Testis (tissue), 2 donors: ENCODE measurements at regions not wholly inside any gene's neighbourhood (a gene's known extent, or its start where the extent isn't known, plus 50 kb on each side); places are given as distances from the start of the nearest gene placed in this dataset.
"Not testable (repeated sequence)": the region's sequence is repeated elsewhere in the genome, so short reads cannot be mapped to it uniquely, and the experiment has no call there.

ENCODE experiments used
- DNase-seq: peaks from one replicate; pipeline ENCODE4 v3.0.0-alpha.2; 2019
- H3K27ac ChIP-seq, 2 donors: fragments of 200-600 bp; sonication (generic); one replicate each; pipeline ENCODE4 v1.5.1; 2019
- H3K27me3 ChIP-seq: fragments of 200-600 bp; sonication (generic); one replicate; pipeline ENCODE4 v1.5.1; 2019
- H3K36me3 ChIP-seq: fragments of 200-600 bp; sonication (generic); one replicate; pipeline ENCODE4 v1.5.1; 2017; ENCODE audit warnings: low read depth; ENCODE audit errors: missing control alignments
- H3K4me1 ChIP-seq: fragments of 200-600 bp; sonication (generic); one replicate; pipeline ENCODE4 v1.5.1; 2019
- H3K4me3 ChIP-seq, 2 donors: fragments of 200-600 bp; sonication (generic); one replicate each; pipeline ENCODE4 v1.5.1; 2017 to 2019
- H3K9me3 ChIP-seq: fragments of 200-600 bp; sonication (generic); one replicate; pipeline ENCODE4 v1.5.1; 2017
- POLR2A ChIP-seq: fragments of 450-650 bp; IDR thresholded peaks from one replicate; pipeline ENCODE4 v1.6.1; 2017; ENCODE audit warnings: antibody characterized with exemption, mild to moderate bottlenecking, moderate library complexity
- WGBS, 2 donors: methylation state at CpG; one replicate each; pipeline ENCODE4 v1.1.5; 2018; 5-methylcytosine and 5-hydroxymethylcytosine counted together
- intact Hi-C: fragments of 100-400 bp; cut with DNase I; formaldehyde crosslinking; loops from one replicate; pipeline ENCODE4 v1.15.1; 2023; ENCODE audit warnings: low total_unique reads
- TF ChIP-seq, protein P1 (sequence below), 3 experiments: fragments of 450-650 bp in 2 of 3; fragments of 200-600 bp in 1 of 3; sonication (generic) in 1 of 3; IDR thresholded peaks; one replicate each; pipeline ENCODE4 v1.5.1; 2016 to 2019; ENCODE audit warnings: antibody characterized with exemption in 3 of 3, mild to moderate bottlenecking in 2 of 3, moderate library complexity in 1 of 3

DNA sequence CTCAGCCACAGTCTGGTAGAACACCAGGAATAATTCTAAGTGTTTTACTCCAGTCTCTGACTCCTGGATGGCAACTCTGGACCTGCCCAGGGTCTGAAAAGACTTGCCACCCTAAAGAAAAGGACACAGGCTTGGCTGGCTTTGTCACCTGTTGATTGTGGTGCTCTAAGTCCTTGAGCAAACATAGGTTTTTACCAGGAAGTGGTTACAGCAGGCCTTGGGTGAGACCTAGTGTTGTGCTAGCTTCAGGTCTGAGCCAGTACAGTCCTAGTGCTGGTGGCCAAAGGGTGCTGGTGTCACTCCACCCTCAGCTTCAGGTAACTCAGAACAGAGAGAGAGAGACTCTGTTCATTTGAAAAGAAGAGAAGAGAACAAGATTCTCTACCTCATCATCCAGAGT is 1239.4 kb upstream of the CRIM1 start:
- H3K4me1 ChIP-seq, result no peaks in the 10 kb centered on the region
- no peak for TF ChIP-seq POLR2A
- TF ChIP-seq, protein P1, sequence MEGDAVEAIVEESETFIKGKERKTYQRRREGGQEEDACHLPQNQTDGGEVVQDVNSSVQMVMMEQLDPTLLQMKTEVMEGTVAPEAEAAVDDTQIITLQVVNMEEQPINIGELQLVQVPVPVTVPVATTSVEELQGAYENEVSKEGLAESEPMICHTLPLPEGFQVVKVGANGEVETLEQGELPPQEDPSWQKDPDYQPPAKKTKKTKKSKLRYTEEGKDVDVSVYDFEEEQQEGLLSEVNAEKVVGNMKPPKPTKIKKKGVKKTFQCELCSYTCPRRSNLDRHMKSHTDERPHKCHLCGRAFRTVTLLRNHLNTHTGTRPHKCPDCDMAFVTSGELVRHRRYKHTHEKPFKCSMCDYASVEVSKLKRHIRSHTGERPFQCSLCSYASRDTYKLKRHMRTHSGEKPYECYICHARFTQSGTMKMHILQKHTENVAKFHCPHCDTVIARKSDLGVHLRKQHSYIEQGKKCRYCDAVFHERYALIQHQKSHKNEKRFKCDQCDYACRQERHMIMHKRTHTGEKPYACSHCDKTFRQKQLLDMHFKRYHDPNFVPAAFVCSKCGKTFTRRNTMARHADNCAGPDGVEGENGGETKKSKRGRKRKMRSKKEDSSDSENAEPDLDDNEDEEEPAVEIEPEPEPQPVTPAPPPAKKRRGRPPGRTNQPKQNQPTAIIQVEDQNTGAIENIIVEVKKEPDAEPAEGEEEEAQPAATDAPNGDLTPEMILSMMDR (IDR thresholded peaks at IDR 0.05), result no peak
- no peaks in the 10 kb centered on the region for H3K27me3 ChIP-seq
- H3K36me3 ChIP-seq, result no peaks in the 10 kb centered on the region
- H3K27ac ChIP-seq, result no peak overlapping the region
- DNase-seq, result no peak
- no peaks in the 10 kb centered on the region for H3K9me3 ChIP-seq
- H3K4me3 ChIP-seq, result no peak overlapping the region
- intact Hi-C loops, result no loop called here

DNA sequence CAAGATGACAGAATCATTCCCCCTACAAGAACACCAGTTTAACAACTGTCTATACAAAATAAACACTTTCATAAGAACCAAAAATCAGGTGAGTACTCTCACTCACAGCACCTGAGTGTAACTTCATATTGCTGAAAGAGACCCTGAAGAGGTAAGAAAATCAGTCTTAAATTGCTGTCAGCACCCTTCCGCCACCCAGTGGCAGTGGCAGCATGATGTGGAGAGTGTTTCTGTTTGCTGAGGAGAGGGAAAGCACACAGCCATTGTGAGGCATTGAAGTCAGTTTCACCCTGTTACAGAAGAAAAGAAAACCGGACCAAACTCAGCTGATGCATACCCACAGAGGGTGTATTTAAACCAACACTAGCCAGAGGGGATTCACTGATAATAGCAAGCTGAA is 1240.8 kb upstream of the CRIM1 start:
- no peak for DNase-seq
- no peaks in the 10 kb centered on the region for H3K4me1 ChIP-seq
- no peaks in the 10 kb centered on the region for H3K27me3 ChIP-seq
- TF ChIP-seq, protein P1 (IDR thresholded peaks at IDR 0.05), result no peak
- TF ChIP-seq POLR2A, result no peak
- no peak overlapping the region for H3K4me3 ChIP-seq
- intact Hi-C loops, result no loop called here
- no peaks in the 10 kb centered on the region for H3K36me3 ChIP-seq
- WGBS, 2 donors, result 78 to 91% methylated on average over 2 of the region's 2 CpGs
- no peaks in the 10 kb centered on the region for H3K9me3 ChIP-seq
- H3K27ac ChIP-seq, result no peak overlapping the region

DNA sequence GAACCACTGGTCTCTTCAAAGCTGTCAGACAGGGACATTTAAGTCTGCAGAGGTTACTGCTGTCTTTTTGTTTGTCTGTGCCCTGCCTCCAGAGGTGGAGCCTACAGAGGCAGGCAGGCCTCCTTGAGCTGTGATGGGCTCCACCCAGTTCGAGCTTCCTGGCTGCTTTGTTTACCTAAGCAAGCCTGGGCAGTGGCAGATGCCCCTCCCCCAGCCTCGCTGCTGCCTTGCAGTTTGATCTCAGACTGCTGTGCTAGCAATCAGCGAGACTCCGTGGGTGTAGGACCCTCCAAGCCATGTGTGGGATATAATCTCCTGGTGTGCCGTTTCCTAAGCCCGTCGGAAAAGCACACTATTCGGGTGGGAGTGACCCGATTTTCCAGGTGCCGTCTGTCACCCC is 1243.2 kb upstream of the CRIM1 start:
- H3K4me3 ChIP-seq, H3K27me3 ChIP-seq, H3K4me1 ChIP-seq, H3K27ac ChIP-seq, DNase-seq, intact Hi-C loops, H3K36me3 ChIP-seq, H3K9me3 ChIP-seq: not testable (repeated sequence)
- WGBS, 2 donors, result 96% methylated on average over 4 of the region's 10 CpGs; no CpG with 5 or more reads in 1 of the 2 donors

DNA sequence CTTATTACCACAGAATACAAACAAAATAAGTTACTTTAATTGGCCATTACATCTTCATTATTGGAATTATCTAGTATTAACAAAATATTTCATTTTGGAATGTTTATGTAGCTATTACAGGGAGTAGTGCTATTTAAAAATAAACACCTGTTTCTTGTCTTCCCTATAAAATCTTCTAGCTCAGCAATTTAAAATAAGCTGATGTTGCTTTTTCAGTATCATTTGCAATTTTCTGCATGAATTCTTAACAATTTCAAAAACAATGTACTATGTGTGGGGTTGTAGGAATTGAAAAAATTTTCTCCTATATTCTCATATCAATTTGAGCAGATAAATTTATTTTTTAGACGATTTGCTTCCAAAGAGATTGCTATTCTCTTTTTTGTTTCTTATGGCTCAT is 1251.3 kb upstream of the CRIM1 start:
- TF ChIP-seq, protein P1 (IDR thresholded peaks at IDR 0.05), result no peak
- TF ChIP-seq POLR2A, result no peak
- intact Hi-C loops, result no loop called here
- Histone ChIP-seq H3K4me3 (no peak overlapping the region), H3K4me1 (no peaks in the 10 kb centered on the region), H3K27me3 (no peaks in the 10 kb centered on the region), H3K9me3 (no peaks in the 10 kb centered on the region), H3K36me3 (no peaks in the 10 kb centered on the region), H3K27ac (no peak overlapping the region)
- DNase-seq, result no peak
- 45 to 49% methylated on average over 1 of the region's 1 CpG for WGBS, 2 donors

GRCh38 chr2:35099342-35099741 is 1256.2 kb upstream of the CRIM1 start:
- H3K36me3 ChIP-seq, result no peaks in the 10 kb centered on the region
- no peaks in the 10 kb centered on the region for H3K27me3 ChIP-seq
- H3K4me3 ChIP-seq, result no peak overlapping the region
- H3K4me1 ChIP-seq, result no peaks in the 10 kb centered on the region
- DNase-seq, result no peak
- no peaks in the 10 kb centered on the region for H3K9me3 ChIP-seq
- intact Hi-C loops, result no loop called here
- H3K27ac ChIP-seq, result no peak overlapping the region
- TF ChIP-seq POLR2A, result no peak
- TF ChIP-seq, protein P1 (IDR thresholded peaks at IDR 0.05), result no peak
- 66 to 76% methylated on average over 2 of the region's 2 CpGs for WGBS, 2 donors
